Stimulated activated CD8-positive, alpha-beta memory T cell treated with anti-CD3 and anti-CD28 coated beads, Interleukin-7, amount 100 ng/mL, for 48 hours (primary cell): ENCODE measurements at regions not wholly inside any gene's neighbourhood (a gene's known extent, or its start where the extent isn't known, plus 50 kb on each side); places are given as distances from the start of the nearest gene placed in this dataset.

Experiments
- DNase-seq, 2 donors: peaks; one replicate each; pipeline ENCODE4 v3.0.0-alpha.2; 2020; ENCODE audit warnings: low read depth in 1 of 2; ENCODE audit errors: extremely low read depth in 1 of 2

GRCh38 chr6:137751768-137752560 lies 115.1 kb upstream of the TNFAIP3 start:
- no peak for DNase-seq

DNA sequence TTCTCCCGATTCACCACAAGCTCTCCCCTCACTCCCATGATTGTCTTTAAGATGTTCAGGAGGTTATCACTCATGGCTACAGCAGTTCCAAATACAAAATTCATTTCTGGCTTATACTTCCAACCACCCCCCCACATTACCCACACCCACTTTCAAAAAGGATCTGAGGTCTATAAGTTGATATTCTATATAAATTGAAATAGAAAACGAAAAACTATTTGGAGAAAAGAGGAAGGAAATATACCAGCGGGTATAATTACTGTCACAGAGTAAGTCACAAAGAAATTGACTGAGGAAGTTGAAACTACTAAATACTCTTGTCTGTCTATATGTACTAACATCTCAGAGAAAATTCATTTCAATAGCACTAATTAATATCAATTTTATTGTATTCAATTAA lies 112.7 kb upstream of the TNFAIP3 start:
- DNase-seq, result no peak

DNA sequence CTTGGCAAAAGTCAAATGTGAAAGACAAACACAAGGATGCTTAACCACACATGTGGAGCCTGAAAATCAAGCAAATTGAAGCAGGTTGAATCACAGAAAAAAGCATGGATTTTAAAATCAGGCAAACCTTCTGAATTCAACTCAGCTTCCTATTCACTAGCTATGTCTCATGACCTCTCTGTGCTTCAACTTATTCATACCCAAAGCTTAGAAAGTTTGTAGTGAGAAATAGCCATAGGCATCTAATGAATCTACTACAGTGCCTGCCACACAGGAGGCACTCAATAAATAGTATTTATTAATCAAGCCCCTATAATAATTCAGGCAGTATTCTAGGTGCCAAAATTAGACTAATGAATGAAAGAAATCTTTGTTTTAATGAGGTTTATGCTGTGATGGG lies 112.2 kb upstream of the TNFAIP3 start:
- DNase-seq, result no peak

DNA sequence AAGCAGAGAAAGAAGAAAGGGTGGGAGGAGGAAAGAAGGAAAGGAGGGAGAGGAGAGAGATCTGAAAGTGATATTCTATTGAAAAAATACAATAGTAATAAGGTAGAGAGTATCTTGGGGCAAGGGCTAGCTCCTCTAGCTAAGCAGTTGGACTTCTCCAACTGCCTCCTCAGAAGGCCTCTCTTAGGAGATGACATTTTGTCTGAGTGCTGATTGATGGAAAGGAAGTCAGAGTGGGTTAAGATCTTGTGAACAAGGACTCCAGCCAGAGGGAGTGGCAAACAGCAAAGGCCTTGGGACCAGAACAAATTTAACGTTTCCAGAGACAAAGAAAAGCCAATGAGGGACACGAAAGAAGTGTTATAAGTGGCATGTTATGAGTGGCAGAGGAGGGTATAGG lies 111.8 kb upstream of the TNFAIP3 start:
- DNase-seq, result no peak

GRCh38 chr6:137756788-137757187 lies 110.3 kb upstream of the TNFAIP3 start:
- DNase-seq, result no peak

- DNase-seq, result no peak
Measured at GRCh38 chr6:137758661-137759060, 108.4 kb upstream of the TNFAIP3 start.

DNA sequence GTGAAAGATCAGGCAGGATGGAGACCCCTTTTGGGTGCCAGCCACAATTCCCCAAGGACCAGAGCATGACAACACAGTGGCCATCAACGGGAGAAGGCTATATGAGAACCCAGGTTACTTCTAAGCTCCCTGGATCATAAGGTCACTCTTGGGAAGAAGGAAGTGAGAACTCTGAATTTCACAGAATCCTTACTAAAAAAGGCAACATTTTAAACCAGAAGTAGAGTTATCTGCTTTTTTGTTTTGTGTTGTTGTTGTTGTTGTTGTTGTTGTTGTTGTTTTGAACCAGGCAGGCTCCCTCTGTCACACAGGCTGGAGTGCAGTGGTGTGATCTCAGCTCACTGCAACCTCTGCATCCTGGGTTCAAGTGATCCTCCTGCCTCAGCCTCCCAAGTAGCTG lies 107.4 kb upstream of the TNFAIP3 start:
- no peak for DNase-seq

DNA sequence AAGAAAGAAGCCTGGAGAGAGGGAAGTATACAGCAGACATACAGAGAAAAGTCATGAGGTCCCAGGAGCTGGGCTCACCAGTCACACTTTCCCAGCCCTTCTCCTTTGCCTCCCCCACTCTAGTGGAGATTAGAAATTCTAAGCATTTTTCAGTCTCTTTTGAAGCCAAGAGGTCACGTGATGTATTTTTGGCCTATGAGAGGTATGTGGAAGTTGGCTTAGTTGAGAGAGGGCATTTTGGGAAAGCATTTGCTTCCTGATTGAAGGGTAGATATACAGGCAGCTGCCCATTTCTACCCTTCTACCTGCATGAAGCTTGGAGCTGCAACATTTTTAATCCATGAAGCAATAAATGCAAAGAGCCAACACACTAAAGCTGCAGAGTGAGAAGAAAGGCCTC lies 106.0 kb upstream of the TNFAIP3 start:
- no peak for DNase-seq

DNA sequence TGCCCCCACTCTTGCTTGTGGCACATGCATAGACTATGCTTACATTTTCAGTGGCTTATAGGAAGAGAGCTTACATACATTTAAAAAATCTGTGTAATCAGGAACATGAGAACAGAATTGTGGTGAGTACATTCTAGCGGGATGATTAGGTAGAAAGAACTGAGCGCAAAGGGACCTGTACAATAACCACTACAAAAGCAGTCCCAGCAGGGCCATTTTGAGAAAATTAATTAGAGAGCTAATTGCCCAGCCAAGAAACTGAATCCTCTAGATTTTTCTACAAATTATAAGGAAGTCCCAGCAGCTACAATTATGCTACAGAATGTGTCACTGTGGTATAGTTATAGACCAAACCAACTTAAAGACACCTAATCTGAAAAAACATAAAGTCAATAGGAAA lies 105.6 kb upstream of the TNFAIP3 start:
- DNase-seq, result no peak

DNA sequence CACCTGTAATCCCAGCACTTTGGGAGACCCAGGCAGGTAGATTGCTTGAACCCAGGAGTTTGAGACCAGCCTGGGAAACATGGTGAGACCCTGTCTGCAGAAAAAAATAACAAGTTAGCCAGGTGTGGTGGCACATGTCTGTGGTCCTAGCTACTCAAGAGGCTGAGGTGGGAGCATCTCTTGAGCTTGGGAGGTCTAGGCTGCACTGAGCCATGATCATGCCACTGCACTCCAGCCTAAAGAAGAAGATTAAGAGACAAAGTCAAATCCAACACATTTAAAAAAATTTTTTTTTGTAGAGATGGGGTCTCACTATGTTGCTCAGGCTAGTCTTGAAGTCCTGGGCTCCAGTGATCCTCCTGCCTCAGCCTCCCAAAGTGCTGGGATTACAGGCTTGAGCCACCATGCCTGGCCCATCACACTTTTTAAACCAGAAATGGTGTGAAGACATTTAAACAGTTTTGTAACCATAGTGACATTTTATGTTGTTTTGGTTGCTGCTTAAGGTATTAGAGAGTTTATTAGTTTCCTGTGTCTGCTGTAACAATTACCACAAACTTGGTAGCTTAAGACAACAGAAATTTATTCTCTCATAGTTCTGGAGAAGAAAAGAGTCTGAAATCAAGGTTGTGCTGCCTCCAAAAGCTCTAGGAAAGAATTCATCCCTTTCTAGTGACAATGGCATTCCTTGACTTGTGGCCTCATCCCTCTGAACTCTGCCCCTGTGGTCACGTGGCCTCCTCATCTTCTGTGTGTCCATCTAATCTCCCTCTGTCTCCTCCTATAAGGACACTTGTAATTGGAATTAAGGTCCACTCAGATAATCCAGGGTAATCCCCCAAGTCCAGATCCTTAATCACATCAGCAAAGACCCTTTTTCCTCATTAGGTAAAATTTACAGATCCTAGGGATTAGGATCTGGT lies 104.6 kb upstream of the TNFAIP3 start:
- DNase-seq, result no peak

DNA sequence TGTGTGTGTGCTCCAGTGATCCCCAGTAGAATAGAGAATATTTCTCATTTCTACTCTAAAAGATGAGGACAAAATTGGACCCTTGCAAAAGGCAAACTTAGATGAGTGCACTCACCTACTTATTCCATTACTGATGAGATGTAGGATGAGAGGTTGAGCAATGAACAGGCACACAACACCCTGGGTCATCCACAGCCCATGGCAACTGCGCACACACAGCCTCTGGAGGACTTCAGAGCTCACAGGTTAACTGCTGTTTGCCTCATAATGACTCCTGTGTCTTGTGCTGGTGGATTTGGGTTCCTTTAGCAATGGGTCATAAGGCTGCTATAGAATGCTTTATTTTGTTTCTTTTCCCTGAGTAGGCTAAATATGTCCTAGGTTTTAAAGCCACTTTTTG lies 103.6 kb upstream of the TNFAIP3 start:
- no peak for DNase-seq

DNA sequence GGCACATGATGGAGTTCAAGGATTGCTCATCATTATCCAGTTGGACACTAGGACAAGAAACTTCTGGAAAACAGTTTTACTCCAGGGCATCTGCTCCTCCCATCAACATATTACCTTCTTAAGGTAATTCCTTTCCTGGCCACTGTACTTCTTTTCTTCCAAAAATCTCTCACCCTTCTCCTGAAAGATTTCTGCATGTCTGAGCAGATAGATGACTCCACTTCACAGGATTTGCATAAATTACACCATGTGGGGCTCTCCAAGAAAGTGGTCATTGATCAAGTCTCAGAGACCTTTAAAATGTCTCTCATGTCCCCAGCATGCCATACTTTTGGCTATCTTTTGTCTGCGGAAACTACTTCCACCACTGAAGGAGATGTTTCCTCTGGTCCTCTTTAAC lies 103.2 kb upstream of the TNFAIP3 start:
- no peak for DNase-seq

DNA sequence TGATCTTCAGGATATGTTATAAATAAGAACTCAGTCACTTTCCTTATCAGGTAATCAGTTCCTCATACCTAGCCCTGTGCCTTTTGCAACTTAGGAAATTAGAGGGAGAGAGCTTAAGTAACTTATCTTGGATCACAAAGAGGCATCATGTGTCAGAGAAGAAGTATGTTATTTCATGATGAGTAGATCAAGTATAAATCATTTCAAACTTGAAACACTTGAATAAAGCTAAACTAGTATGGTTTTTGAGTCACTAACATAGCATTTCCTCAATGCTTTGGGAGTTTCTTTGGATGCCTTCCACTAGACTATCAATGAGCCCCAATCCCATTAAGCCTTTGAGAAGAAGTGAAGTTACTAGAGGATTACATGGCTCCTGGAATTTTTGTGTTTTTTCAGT lies 102.6 kb upstream of the TNFAIP3 start:
- no peak for DNase-seq

GRCh38 chr6:137765059-137765458 lies 102.0 kb upstream of the TNFAIP3 start:
- DNase-seq, result no peak

DNA sequence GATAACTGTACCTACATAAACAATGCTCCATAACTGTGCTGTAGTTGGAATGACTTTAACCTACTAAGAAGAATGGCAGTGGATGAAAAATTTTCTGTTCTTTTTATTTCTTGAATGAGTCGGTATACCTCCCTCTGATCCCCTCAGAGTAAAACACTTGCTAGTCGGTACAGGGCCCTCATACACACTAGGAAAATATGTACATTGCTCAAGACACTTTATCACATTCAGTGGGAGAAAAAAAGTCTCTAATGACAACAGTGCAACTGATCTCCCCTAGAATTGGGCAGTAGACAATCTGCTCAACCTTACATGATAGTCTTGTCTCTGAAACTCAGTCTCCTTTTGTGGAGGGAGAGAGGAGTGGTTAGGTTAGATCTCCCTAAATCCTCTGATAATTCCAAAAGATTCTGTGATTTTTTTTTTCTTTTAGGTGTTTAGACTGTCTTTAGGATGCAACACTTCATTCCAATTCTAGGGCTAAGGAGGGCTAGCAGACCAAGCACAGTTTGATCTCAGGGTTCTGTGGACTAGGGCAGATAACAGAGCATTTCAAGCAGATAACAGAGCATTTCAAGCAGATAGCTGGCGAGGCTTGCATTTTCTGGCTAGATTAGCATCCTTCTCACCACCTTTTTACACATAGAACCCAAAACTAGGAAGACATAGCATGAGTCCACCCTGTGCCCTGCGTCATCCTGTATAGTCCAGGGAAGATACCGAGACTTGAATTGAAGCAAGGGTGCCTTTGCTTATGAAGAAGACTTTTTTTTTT lies 100.3 kb upstream of the TNFAIP3 start:
- no peak for DNase-seq

GRCh38 chr6:137767465-137767864 lies 99.6 kb upstream of the TNFAIP3 start:
- DNase-seq, result no peak

DNA sequence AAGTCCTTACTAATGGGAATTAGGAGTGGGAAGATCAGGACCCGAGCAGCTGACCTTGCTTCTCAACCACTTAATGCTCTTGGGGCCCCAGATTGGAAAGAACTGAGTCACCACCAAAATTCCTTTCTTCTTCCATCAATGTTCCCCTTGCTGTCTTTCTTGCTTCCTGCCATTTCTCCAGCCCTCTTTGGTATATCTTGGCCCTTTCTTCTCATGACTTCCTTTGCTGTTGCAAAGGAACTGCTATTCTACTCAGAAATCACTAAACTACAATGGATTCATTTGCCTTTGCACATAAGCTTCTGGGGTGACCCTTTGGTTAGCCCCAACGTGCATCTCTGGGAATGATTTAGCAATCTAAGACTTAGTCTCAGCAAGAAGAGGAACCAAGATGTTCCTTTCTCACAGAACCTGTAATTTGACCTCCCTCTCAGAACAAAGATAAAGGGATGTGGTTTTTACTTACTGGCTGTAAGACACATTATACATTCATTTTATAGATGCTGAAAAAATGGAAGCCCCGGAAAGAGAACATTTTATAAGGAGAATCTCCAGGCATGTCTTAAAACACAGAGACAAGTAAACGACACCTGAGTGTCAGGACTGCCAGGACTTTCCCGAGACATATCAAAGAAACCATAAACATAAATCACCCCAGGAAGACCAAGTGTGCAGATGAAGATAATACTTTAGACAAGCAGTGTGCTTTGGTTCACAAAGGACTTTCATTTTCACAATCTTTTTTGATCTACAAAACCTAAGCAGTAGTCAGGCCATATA lies 99.0 kb upstream of the TNFAIP3 start:
- no peak for DNase-seq

- DNase-seq, result no peak
Measured at GRCh38 chr6:137768935-137769334, 98.1 kb upstream of the TNFAIP3 start.

DNA sequence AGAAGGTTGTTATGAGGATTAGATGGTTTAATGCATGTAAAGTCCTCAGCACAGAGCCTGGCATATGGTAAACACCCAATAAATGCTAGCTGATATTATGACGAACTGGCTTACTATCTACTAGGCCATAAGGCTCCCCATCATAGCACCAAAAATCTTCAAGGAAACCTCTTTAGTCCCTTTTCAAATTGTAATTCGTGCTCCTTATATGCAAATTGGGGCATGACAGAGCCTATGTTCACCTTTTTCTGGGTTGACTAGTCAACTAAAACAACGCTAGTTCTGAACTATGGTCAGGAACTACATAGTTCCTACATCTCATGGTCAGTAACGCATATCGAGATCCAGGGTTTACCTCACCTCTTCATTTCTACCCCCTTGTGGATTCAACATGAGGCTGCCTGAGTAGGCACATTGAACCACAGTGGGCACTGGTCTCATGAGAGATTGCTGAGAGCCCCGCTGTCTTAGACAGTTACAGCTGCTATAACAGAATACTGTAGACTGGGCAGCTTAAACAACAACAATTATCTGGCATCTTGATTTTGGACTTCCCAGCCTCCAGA lies 97.2 kb upstream of the TNFAIP3 start:
- no peak for DNase-seq

- DNase-seq, result no peak
Measured at GRCh38 chr6:137772541-137773250, 94.4 kb upstream of the TNFAIP3 start.
